ENCODE measurements at regions not wholly inside any gene's neighbourhood (a gene's known extent, or its start where the extent isn't known, plus 50 kb on each side); places are given as distances from the start of the nearest gene placed in this dataset.

- Histone ChIP-seq H3K36me3 (ENCODE audit: insufficient read depth, low read length) (no peaks in the 10 kb centered on the region), H3K9me3 (ENCODE audit: low read length) (no peaks in the 10 kb centered on the region), H3K9me2 (ENCODE audit: low read depth, low read length) (no peaks in the 10 kb centered on the region), H3K27ac (ENCODE audit: low read depth, low read length, poor library complexity, severe bottlenecking) (no peak overlapping the region), H2AFZ (ENCODE audit: low read length) (no peak overlapping the region), H3F3A (ENCODE audit: insufficient read depth, low read length) (no peaks in the 10 kb centered on the region), H3K4me3 (ENCODE audit: low read depth, low read length, poor library complexity, severe bottlenecking) (no peak overlapping the region), H3K27me3 (ENCODE audit: insufficient read depth, low read length) (no peaks in the 10 kb centered on the region), H3K79me2 (ENCODE audit: insufficient read depth, low read length) (no peaks in the 10 kb centered on the region), H4K20me1 (ENCODE audit: insufficient read depth, low read length) (no peaks in the 10 kb centered on the region), H3K9ac (ENCODE audit: low read length) (no peak overlapping the region), H3K4me1 (ENCODE audit: insufficient read depth, low read length, severe bottlenecking) (no peaks in the 10 kb centered on the region), H3K4me2 (ENCODE audit: low read length) (no peak overlapping the region)
- TF ChIP-seq EZH2 (IDR thresholded peaks at IDR 0.05; ENCODE audit: borderline replicate concordance, low read length), result no peak
- TF ChIP-seq, protein P1, sequence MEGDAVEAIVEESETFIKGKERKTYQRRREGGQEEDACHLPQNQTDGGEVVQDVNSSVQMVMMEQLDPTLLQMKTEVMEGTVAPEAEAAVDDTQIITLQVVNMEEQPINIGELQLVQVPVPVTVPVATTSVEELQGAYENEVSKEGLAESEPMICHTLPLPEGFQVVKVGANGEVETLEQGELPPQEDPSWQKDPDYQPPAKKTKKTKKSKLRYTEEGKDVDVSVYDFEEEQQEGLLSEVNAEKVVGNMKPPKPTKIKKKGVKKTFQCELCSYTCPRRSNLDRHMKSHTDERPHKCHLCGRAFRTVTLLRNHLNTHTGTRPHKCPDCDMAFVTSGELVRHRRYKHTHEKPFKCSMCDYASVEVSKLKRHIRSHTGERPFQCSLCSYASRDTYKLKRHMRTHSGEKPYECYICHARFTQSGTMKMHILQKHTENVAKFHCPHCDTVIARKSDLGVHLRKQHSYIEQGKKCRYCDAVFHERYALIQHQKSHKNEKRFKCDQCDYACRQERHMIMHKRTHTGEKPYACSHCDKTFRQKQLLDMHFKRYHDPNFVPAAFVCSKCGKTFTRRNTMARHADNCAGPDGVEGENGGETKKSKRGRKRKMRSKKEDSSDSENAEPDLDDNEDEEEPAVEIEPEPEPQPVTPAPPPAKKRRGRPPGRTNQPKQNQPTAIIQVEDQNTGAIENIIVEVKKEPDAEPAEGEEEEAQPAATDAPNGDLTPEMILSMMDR (IDR thresholded peaks at IDR 0.05; ENCODE audit: low read length), result no peak
Observed at GRCh38 chr9:13411791-13412190, 132.3 kb upstream of the MPDZ start.

GRCh38 chr9:13410566-13411031 lies 131.1 kb upstream of the MPDZ start:
- Histone ChIP-seq H3K36me3 (ENCODE audit: insufficient read depth, low read length) (no peaks in the 10 kb centered on the region), H3K9me3 (ENCODE audit: low read length) (no peaks in the 10 kb centered on the region), H3F3A (ENCODE audit: insufficient read depth, low read length) (no peaks in the 10 kb centered on the region), H3K9ac (ENCODE audit: low read length) (no peak overlapping the region), H2AFZ (ENCODE audit: low read length) (no peak overlapping the region), H4K20me1 (ENCODE audit: insufficient read depth, low read length) (no peaks in the 10 kb centered on the region), H3K4me1 (ENCODE audit: insufficient read depth, low read length, severe bottlenecking) (no peaks in the 10 kb centered on the region), H3K27me3 (ENCODE audit: insufficient read depth, low read length) (no peaks in the 10 kb centered on the region), H3K4me2 (ENCODE audit: low read length) (no peak overlapping the region), H3K27ac (ENCODE audit: low read depth, low read length, poor library complexity, severe bottlenecking) (no peak overlapping the region), H3K79me2 (ENCODE audit: insufficient read depth, low read length) (no peaks in the 10 kb centered on the region), H3K9me2 (ENCODE audit: low read depth, low read length) (no peaks in the 10 kb centered on the region), H3K4me3 (ENCODE audit: low read depth, low read length, poor library complexity, severe bottlenecking) (no peak overlapping the region)
- TF ChIP-seq, protein P1 (IDR thresholded peaks at IDR 0.05; ENCODE audit: low read length), result no peak
- no peak for TF ChIP-seq EZH2 (IDR thresholded peaks at IDR 0.05; ENCODE audit: borderline replicate concordance, low read length)

- no peak overlapping the region for H3K9ac ChIP-seq (ENCODE audit: low read length)
Observed at GRCh38 chr9:13397661-13398060, 118.2 kb upstream of the MPDZ start.

More at GRCh38 chr9:13397661-13398060, 118.2 kb upstream of the MPDZ start:
- H2AFZ ChIP-seq (ENCODE audit: low read length), result no peak overlapping the region
- H3K4me1 ChIP-seq (ENCODE audit: insufficient read depth, low read length, severe bottlenecking), result no peaks in the 10 kb centered on the region
- H3K9me2 ChIP-seq (ENCODE audit: low read depth, low read length), result no peaks in the 10 kb centered on the region
- no peaks in the 10 kb centered on the region for H3K36me3 ChIP-seq (ENCODE audit: insufficient read depth, low read length)
- no peaks in the 10 kb centered on the region for H3F3A ChIP-seq (ENCODE audit: insufficient read depth, low read length)
- no peaks in the 10 kb centered on the region for H3K9me3 ChIP-seq (ENCODE audit: low read length)
- H3K27ac ChIP-seq (ENCODE audit: low read depth, low read length, poor library complexity, severe bottlenecking), result no peak overlapping the region
- H3K27me3 ChIP-seq (ENCODE audit: insufficient read depth, low read length), result no peaks in the 10 kb centered on the region
- H3K4me3 ChIP-seq (ENCODE audit: low read depth, low read length, poor library complexity, severe bottlenecking), result no peak overlapping the region
- H3K79me2 ChIP-seq (ENCODE audit: insufficient read depth, low read length), result no peaks in the 10 kb centered on the region
- H4K20me1 ChIP-seq (ENCODE audit: insufficient read depth, low read length), result no peaks in the 10 kb centered on the region
- TF ChIP-seq EZH2 (IDR thresholded peaks at IDR 0.05; ENCODE audit: borderline replicate concordance, low read length), result no peak
- TF ChIP-seq, protein P1 (IDR thresholded peaks at IDR 0.05; ENCODE audit: low read length), result no peak
- no peak overlapping the region for H3K4me2 ChIP-seq (ENCODE audit: low read length)
